ENCODE measurements at regions not wholly inside any gene's neighbourhood (a gene's known extent, or its start where the extent isn't known, plus 50 kb on each side); places are given as distances from the start of the nearest gene placed in this dataset.

- TF ChIP-seq EZH2 (IDR thresholded peaks at IDR 0.05; ENCODE audit: low read depth), result no peak
- DNase-seq, result no peak
- Histone ChIP-seq H4K20me1 (ENCODE audit: insufficient read depth) (no peaks in the 10 kb centered on the region), H3K27me3 (ENCODE audit: insufficient read depth, low read depth) (no peaks in the 10 kb centered on the region), H3K79me2 (ENCODE audit: low read depth) (no peaks in the 10 kb centered on the region), H3K4me1 (replicated peaks; ENCODE audit: insufficient read depth) (no peaks in the 10 kb centered on the region), H3K27ac (no peak overlapping the region), H3F3A (ENCODE audit: insufficient read depth, low read depth) (no peaks in the 10 kb centered on the region), H3K4me3 (no peak overlapping the region), H3K4me2 (no peak overlapping the region), H3K9me3 (ENCODE audit: insufficient read depth, low read depth) (no peaks in the 10 kb centered on the region), H3K9me2 (ENCODE audit: insufficient read depth) (no peaks in the 10 kb centered on the region), H2AFZ (no peak overlapping the region), H3K36me3 (ENCODE audit: low read depth) (no peaks in the 10 kb centered on the region)
- BruUV-seq (replicated peaks), result no TSS peak
- ChIA-PET POLR2A (ENCODE audit: unreplicated experiment) (no interaction called here), CTCF (no interaction called here)
- intact Hi-C loops (cut with micrococcal nuclease; ENCODE audit: unreplicated experiment), result no loop called here
Measured at GRCh38 chr9:16152276-16153101, 599.6 kb downstream of the CCDC171 start.

- Histone ChIP-seq H3K36me3 (ENCODE audit: low read depth) (no peaks in the 10 kb centered on the region), H4K20me1 (ENCODE audit: insufficient read depth) (no peaks in the 10 kb centered on the region), H3F3A (ENCODE audit: insufficient read depth, low read depth) (no peaks in the 10 kb centered on the region), H2AFZ (no peak overlapping the region), H3K4me2 (no peak overlapping the region), H3K79me2 (ENCODE audit: low read depth) (no peaks in the 10 kb centered on the region), H3K9me2 (ENCODE audit: insufficient read depth) (no peaks in the 10 kb centered on the region), H3K27me3 (ENCODE audit: insufficient read depth, low read depth) (no peaks in the 10 kb centered on the region), H3K9me3 (ENCODE audit: insufficient read depth, low read depth) (no peaks in the 10 kb centered on the region), H3K4me3 (no peak overlapping the region), H3K4me1 (replicated peaks; ENCODE audit: insufficient read depth) (no peaks in the 10 kb centered on the region), H3K27ac (no peak overlapping the region)
- no TSS peak for BruUV-seq (replicated peaks)
- POLR2A ChIA-PET (ENCODE audit: unreplicated experiment), result no interaction called here
- DNase-seq, result no peak
- TF ChIP-seq EZH2 (IDR thresholded peaks at IDR 0.05; ENCODE audit: low read depth) (no peak), CTCF (conservative IDR thresholded peaks at IDR 0.05) (no peak)
- intact Hi-C loops (cut with micrococcal nuclease; ENCODE audit: unreplicated experiment), result no loop called here
- CTCF ChIA-PET, result no interaction called here
Measured at GRCh38 chr9:16153221-16153620, 600.4 kb downstream of the CCDC171 start.

GRCh38 chr9:16153741-16154140, 600.9 kb downstream of the CCDC171 start:
- Histone ChIP-seq H3K27me3 (ENCODE audit: insufficient read depth, low read depth) (no peaks in the 10 kb centered on the region), H3K36me3 (ENCODE audit: low read depth) (no peaks in the 10 kb centered on the region), H3K4me3 (no peak overlapping the region), H3K4me2 (no peak overlapping the region), H3K9me2 (ENCODE audit: insufficient read depth) (no peaks in the 10 kb centered on the region), H3K79me2 (ENCODE audit: low read depth) (no peaks in the 10 kb centered on the region), H4K20me1 (ENCODE audit: insufficient read depth) (no peaks in the 10 kb centered on the region), H3K4me1 (replicated peaks; ENCODE audit: insufficient read depth) (no peaks in the 10 kb centered on the region), H3F3A (ENCODE audit: insufficient read depth, low read depth) (no peaks in the 10 kb centered on the region), H3K27ac (no peak overlapping the region), H3K9me3 (ENCODE audit: insufficient read depth, low read depth) (no peaks in the 10 kb centered on the region), H2AFZ (no peak overlapping the region)
- CTCF ChIA-PET, result no interaction called here
- no TSS peak for BruUV-seq (replicated peaks)
- TF ChIP-seq CTCF (conservative IDR thresholded peaks at IDR 0.05), result no peak
- TF ChIP-seq EZH2 (IDR thresholded peaks at IDR 0.05; ENCODE audit: low read depth), result no peak
- DNase-seq, result no peak
- POLR2A ChIA-PET (ENCODE audit: unreplicated experiment), result no interaction called here
- intact Hi-C loops (cut with micrococcal nuclease; ENCODE audit: unreplicated experiment), result no loop called here
